Brain microvascular endothelial cell (primary cell): ENCODE measurements at regions not wholly inside any gene's neighbourhood (a gene's known extent, or its start where the extent isn't known, plus 50 kb on each side); places are given as distances from the start of the nearest gene placed in this dataset.

ENCODE experiments used
- DNase-seq: peaks from one replicate; pipeline ENCODE4 v3.0.0-alpha.2; 2020
- H3K27ac ChIP-seq: fragments of 250-450 bp; sonication (Bioruptor Pico); 2 replicates; pipeline ENCODE4 v1.5.1; 2020; ENCODE audit warnings: mild to moderate bottlenecking, moderate library complexity
- H3K27me3 ChIP-seq: fragments of 250-450 bp; sonication (Bioruptor Pico); replicated peaks from 2 replicates; pipeline ENCODE4 v1.5.1; 2020; ENCODE audit warnings: mild to moderate bottlenecking
- H3K36me3 ChIP-seq: fragments of 250-450 bp; sonication (Bioruptor Pico); replicated peaks from 2 replicates; pipeline ENCODE4 v1.5.1; 2020; ENCODE audit warnings: mild to moderate bottlenecking
- H3K4me3 ChIP-seq: 2 replicates; pipeline ENCODE4 v1.5.1; 2011; ENCODE audit warnings: low read depth, mild to moderate bottlenecking, control low read depth, low read length, moderate library complexity
- in situ Hi-C: cut with HindIII; loops from 2 replicates; pipeline ENCODE4 v1.10.0; 2017; ENCODE audit warnings: low sequenced_read_pairs, low pct_ligation_motif_present
- TF ChIP-seq, protein P1 (sequence below): IDR thresholded peaks from 2 replicates; pipeline ENCODE4 v1.5.1; 2011; ENCODE audit warnings: low read depth, mild to moderate bottlenecking, moderate library complexity, low read length, control low read depth, inconsistent platforms; ENCODE audit errors: missing control alignments

- no peak for DNase-seq
- H3K27me3 ChIP-seq: no peaks in the 10 kb centered on the region
- H3K36me3 ChIP-seq: no peaks in the 10 kb centered on the region
- H3K27ac ChIP-seq: no peak overlapping the region
- TF ChIP-seq, protein P1, sequence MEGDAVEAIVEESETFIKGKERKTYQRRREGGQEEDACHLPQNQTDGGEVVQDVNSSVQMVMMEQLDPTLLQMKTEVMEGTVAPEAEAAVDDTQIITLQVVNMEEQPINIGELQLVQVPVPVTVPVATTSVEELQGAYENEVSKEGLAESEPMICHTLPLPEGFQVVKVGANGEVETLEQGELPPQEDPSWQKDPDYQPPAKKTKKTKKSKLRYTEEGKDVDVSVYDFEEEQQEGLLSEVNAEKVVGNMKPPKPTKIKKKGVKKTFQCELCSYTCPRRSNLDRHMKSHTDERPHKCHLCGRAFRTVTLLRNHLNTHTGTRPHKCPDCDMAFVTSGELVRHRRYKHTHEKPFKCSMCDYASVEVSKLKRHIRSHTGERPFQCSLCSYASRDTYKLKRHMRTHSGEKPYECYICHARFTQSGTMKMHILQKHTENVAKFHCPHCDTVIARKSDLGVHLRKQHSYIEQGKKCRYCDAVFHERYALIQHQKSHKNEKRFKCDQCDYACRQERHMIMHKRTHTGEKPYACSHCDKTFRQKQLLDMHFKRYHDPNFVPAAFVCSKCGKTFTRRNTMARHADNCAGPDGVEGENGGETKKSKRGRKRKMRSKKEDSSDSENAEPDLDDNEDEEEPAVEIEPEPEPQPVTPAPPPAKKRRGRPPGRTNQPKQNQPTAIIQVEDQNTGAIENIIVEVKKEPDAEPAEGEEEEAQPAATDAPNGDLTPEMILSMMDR: no peak
- H3K4me3 ChIP-seq: no peak overlapping the region
- in situ Hi-C loops: no loop called here
Measured at GRCh38 chr18:46264255-46264654, 160.1 kb downstream of the HAUS1 start.

DNA sequence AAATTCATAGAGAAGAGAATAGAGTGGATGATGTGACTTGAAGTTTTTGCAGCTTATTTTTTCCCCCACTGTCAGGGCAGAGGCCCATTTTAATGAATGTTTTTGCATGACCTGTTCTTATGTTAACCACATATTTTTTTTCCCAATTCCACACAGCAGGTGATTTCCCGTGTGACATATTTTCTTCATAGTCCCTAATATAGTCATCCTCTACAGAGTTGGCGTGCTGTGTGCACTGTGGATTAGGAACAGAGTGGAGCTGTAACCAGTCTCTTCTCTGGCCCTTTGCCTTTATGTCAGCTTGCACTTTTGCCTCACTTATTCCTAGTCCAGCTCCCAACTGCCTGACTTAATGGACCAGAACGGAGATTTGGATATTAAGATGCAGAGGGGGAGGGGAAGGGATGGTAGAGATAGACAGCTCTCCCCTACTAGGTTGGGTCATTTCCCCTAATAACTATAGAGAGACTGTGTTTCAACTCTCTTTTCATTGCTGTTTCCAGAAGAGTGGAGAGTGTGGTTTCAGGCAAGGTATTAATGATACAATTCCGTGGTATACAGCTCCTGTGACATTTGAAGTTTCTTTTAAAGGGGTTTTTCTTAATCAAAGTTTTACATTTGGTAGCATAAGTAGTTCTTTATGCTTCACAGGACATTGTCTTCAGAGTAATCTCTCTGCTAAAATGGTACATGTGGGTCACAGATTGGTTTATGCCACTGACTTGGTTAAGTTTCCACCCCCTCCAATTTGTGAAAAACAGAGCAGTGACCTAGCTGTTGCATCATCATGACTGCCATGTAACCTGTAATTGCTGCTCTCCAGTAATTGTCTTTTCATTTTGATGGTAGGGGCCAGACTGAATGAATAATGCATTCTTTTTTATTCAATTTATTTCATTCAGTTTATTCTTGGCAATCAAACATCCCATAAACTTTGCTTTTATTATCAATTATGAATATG, 161.3 kb downstream of the HAUS1 start:
- TF ChIP-seq, protein P1: no peak
- in situ Hi-C loops: no loop called here
- no peaks in the 10 kb centered on the region for H3K36me3 ChIP-seq

DNA sequence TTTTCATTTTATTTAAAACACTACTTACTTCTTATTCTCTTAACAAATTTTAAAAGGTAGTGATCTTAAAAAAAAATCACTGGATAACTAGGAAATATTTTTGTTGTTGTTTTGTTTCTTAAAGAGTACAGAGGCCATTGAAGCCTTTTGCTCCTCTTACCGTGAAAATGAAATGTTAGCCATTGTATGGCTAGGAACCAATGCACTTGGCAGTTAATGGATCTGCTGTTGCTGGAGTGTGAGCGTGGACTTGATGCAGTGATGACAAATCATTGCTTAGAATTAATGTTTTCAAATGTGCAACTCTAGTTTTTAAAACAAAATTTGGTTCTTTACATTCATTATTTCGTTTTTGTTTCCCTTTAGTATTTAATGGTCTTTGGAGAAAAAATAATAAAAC, 162.3 kb downstream of the HAUS1 start:
- Histone ChIP-seq H3K4me3 (no peak overlapping the region), H3K36me3 (no peaks in the 10 kb centered on the region), H3K27me3 (no peaks in the 10 kb centered on the region), H3K27ac (no peak overlapping the region)
- in situ Hi-C loops: no loop called here
- no peak for DNase-seq
- TF ChIP-seq, protein P1: no peak

More for the DNA sequence above, 161.3 kb downstream of the HAUS1 start:
- peak; percentile 27 for DNase-seq
- H3K27ac ChIP-seq: peak overlapping the region; percentile 16
- H3K4me3 ChIP-seq: no peak overlapping the region
- H3K27me3 ChIP-seq: no peaks in the 10 kb centered on the region

DNA sequence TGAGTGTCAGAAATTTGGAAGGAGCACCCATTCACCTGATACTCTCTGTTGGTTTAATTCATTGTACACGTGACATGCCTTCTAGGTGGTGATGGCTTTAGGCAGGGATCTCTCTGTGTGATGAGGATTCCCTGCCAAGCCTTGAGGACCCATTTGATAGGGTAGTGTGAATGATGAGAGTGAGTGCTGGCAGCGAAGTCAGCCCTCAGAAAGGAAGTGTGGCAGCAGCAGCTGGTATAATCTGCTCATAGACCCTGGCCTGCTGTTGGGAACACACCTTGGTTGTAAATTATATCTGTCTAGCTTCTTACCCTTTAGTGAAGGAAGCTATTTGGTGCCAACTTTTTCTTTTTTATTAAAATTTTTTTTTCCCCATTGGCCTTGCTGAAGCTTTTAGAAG, 164.5 kb downstream of the HAUS1 start:
- Histone ChIP-seq H3K27ac (no peak overlapping the region), H3K27me3 (no peaks in the 10 kb centered on the region), H3K4me3 (no peak overlapping the region), H3K36me3 (no peaks in the 10 kb centered on the region)
- DNase-seq: no peak
- in situ Hi-C loops: no loop called here
- TF ChIP-seq, protein P1: no peak

- in situ Hi-C loops: no loop called here
- Histone ChIP-seq H3K36me3 (no peaks in the 10 kb centered on the region), H3K4me3 (no peak overlapping the region), H3K27me3 (no peaks in the 10 kb centered on the region), H3K27ac (no peak overlapping the region)
- TF ChIP-seq, protein P1: no peak
- DNase-seq: no peak
Measured at GRCh38 chr18:46269275-46269674, 165.1 kb downstream of the HAUS1 start.

DNA sequence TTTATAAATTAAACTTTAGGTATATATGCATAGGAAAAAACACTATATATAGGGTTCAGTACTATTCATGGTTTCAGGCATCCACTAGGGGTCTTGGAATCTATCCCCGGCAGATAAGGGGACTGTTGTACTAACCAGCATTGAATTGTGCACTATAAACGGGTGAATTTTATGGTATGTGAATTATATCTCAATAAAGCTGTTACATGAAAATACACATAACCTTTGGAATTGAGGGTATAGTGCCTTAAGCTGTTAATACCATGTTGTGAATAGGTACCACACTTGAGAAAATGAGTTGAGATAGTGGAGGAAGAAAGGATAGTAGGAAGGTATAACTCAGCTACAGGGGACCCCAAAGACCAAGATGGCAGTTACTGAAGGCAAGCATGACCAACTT, 167.3 kb downstream of the HAUS1 start:
- H3K4me3 ChIP-seq: no peak overlapping the region
- in situ Hi-C loops: no loop called here
- no peak overlapping the region for H3K27ac ChIP-seq
- TF ChIP-seq, protein P1: no peak
- no peaks in the 10 kb centered on the region for H3K36me3 ChIP-seq
- DNase-seq: no peak
- H3K27me3 ChIP-seq: no peaks in the 10 kb centered on the region
